ENCODE measurements at regions not wholly inside any gene's neighbourhood (a gene's known extent, or its start where the extent isn't known, plus 50 kb on each side); places are given as distances from the start of the nearest gene placed in this dataset.
"Not testable (repeated sequence)": the region's sequence is repeated elsewhere in the genome, so short reads cannot be mapped to it uniquely, and the experiment has no call there.

DNA sequence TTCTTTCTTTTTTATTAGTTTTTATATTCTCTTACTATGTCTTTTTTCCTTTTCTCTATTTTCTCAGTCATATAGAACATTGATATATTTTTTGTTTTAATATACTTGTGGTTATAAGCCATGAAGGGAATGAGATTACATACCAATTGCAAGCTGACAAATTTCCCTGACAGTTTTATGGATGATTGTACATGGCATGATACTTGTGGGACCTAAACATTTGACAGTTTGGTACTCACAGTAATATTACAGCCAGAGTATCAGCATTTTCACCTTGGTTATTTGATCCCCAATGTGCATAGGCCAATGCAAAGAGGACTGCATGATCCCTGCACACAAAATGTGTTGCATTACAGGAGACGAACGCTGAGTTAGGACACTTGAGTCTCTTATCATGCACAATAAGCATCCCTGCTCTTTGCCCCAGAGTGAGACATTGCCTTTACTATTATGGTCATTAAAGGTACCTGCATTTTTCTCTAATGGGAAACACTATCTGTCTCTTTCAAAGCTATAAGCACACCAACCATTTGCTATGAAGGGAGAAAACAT, 713.4 kb upstream of the PCDH20 start:
- DNase-seq = no peak

DNA sequence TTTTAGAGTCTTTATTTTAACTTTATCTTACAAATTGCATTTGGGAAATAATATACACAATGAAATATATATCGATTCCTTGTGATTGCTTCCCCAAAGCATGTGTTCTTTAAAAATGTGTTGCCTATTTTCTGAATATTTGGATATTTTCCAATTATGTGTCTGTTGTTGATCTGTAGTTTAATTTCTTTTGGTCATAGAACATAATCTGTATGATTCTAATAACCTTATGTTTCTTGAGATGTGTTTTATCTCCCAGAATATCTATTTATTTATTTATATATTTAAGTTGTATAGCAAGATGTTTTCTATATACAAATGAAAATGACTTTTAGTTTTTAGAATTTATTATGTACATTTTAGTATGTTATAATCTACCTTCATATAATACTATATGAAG, 710.8 kb upstream of the PCDH20 start:
- DNase-seq = no peak

DNA sequence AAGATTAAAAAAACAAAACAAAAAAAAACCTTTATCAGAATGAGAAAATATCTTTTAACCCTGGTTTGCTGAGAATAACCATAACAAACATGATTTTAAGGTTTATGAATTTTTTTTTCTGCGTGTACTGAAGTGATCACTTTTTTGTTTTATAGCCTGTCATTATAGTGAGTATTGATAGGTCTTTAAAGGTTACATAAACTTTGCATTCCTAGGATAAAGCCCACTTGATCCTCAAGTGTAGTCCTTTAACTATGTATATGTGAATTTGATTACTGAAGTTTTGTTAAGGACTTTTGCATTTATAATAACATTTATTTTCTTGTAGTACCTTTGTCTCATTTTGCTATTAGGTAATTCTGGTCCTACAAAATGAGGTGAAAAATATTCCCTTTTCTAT, 709.8 kb upstream of the PCDH20 start:
- no peak for DNase-seq

DNA sequence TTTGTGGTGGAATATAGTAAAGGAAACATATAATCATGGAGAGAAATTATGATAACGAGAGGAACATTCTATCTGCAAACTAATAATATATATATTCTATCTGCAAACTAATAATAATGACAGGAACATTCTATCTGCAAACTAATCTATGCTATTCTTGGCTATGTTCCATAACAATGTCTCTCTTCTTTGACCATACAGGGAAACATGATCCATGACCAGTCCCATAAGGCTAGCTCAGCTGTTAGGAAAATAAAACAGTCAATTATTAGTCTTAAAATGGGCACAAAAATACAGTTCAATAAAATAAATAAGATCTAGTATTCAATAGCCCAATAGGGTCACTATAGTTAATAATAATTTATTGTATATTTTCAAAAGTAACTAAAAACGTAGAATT, 707.8 kb upstream of the PCDH20 start:
- no peak for DNase-seq

DNA sequence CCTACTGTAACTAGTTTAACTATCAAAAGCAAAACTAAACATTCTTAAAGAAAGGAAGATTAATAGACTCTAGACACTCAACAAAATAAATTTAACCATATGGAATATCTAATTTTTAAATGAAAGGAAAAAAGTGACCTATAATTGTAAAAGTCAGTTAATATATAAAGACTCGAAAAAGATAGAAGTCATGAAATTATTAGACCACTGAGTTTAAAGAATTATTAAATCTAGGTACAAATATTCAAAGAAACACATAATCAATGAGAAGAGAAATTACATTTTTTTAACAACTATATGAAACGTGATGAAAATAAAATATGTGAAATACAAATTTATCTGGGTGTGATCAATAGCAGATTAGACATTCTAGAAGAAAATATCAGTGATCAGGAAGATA, 706.8 kb upstream of the PCDH20 start:
- no peak for DNase-seq

DNA sequence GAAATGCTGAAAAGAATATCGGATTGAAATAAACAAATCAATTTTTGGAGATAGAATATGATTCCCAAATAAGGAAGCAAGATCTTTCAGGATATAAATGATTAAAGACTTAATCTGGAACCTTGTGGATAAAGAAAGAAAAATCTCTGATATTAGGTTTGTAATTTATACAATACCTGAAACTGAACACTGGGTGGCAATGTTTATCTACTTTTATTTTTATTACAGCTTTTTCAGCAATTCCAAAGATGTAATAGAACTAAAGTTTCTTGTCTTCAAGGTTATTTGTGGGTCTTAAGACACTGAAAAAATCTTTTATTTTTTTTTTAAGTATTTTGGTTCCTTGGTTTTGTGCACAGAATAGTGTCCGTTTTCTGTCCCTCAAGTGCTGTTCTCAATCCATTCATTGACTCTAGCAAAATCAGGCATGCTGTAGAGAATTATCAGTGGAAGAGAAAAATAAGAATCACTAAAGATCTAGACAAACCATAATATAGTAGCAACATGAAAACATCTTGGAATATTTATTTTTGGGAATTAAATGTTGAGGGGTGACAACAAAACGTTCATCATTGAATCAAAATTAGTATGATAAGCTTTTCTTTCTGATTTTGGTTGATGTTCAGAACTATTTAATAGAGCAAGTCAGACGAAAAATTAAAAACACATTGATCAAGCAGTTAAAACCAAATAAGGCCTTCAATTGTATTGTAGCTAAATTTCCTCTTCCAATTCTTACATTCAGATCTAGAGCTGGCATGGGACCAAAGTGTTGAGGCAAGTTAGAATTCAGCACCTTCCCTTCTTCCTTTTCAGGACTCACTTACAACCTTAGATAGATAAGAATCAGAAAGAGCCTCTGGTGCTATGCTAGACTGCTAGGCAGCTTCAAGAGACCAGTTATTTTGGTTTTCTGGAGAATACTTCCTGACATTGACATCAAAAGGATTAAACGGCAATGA, 704.4 kb upstream of the PCDH20 start:
- peak; percentile 33 for DNase-seq

DNA sequence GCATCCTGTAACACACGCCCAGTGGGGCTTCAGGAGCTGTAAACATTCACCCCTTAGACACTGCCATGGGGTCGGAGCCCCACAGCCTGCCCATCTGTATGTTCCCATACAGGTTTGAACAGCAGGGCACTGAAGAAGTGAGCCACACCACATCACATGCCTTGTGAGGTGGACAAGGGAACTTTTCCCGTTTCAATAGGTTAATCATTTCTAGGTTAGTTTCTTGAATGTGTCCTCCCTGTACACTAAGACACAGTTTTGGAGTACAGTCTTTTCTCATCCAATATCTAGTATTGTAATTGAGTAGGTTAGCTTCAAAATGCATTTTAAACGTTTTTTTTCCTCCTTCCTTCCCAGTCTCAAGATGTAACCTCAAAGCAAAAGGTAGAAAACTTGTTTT, 700.2 kb upstream of the PCDH20 start:
- no peak for DNase-seq

DNA sequence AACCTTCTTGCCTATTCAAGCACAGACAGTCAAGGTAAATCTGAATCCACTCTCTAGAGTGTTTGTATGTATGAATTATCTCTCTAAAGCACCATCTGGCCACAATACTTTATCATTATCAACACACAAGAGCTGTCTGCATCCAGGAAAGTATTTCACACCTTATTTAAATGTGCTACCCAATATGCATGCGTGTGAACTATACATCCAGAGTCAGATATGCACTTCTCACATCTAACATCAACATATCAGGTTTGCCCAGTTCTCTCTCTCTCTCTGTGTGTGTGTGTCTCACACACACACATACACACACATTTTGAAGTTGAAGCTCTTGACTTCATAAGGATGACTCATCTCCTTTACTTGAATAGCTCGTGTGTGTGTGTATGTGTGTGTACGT, 697.5 kb upstream of the PCDH20 start:
- no peak for DNase-seq

DNA sequence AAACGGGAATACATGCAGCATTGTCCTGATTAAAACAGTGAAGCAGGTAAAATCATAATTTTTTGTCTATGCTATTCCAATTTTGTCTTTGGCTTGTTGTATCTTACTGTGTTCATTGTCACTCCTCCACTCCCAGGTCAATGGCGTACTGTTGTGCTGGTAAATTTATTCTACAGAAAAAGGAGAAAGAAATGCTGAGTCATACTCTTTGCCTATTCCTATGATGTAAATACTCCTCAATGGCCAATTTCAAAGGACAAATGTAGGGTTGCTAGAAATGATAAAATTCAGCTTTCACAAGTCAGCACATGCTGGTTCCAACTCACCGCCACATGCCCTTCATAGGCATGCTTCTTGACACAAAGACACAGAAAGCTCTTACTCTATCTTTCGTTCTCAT, 694.4 kb upstream of the PCDH20 start:
- no peak for DNase-seq

DNA sequence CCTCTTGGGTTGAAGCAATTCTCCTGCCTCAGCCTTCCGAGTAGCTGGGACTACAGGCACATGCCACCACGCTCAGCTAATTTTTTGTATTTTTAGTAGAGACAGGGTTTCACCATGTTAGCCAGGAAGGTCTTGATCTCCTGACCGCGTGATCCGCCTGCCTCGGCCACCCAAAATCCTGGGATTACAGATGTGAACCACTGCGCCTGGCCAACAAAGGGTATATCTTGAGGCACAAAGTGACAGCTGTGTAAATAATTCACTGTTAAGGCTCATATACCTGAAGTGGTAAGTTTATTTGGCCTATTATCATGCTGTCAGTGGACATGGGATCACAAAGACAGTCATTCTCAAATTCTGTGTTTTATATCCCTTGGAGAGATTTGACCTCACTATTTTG, 688.5 kb upstream of the PCDH20 start:
- not testable (repeated sequence) for DNase-seq

DNA sequence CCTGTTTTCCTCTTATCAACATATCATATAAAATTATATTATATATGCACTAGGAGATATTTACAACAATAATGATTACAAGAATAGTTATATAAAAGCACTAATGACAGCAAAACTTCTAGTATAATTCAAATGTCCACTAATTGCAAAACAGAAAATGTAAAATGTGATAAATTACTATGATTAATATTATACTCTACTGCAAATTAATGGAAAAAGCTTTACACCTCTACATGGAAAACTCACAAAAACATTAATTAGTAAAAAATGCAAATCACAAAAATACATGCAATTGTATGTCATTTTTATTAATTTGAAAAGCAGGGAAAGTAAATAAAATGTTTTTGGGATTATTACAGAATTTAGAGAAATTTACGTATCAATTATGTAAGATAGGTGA, 681.0 kb upstream of the PCDH20 start:
- DNase-seq = no peak

DNA sequence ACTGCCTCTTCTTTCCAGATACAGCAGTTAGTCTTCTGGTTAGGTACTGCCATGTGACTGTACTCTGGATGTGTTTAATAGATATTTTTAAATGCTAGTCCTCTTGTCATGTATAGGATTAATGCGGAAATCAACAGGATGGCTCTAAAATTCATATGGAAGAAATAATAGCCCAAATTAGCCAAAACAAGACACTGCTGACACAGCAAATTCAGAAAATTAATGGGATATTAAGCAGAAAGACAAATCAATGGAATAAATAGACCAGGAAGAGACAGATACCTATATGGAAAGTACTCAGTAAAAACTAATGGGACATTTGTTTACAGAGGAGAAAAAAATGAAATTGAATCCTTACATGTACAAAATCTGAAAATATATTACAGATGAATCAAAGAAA, 679.3 kb upstream of the PCDH20 start:
- no peak for DNase-seq

DNA sequence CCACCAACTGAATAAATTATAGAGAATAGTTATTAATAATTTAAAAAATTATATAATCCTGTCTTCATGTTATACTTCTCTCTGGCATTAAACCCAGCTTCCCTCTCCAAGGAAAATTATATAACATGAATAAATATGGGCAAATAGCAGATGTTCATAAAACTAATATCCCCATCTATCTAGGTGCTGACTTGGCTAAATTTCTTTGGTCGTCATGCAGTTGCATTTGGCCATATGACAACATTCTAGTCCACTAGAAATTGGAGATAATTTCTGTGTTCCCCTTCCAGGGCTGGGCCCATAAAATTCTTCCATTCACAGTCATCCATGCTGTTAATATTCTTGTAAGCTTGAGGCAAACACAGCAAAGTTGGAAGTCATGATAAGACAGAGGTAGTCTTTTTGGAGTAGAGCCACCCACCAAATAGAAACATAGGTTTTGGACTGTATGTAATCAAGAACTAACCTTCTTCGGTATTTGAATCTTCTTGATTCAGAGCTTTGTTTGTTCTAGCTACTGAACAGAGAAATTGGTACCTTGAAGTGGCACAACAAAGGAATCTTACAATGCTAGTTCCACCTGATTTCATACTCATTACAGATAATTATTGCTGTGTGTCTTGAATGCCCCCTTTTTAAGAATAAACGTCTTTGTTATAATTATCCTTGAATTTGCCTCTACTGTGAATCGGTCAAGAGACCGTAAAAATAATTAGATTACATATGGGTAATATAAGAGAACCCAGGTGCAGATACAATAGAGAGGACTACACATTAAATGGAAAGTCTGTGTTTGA, 678.5 kb upstream of the PCDH20 start:
- no peak for DNase-seq

DNA sequence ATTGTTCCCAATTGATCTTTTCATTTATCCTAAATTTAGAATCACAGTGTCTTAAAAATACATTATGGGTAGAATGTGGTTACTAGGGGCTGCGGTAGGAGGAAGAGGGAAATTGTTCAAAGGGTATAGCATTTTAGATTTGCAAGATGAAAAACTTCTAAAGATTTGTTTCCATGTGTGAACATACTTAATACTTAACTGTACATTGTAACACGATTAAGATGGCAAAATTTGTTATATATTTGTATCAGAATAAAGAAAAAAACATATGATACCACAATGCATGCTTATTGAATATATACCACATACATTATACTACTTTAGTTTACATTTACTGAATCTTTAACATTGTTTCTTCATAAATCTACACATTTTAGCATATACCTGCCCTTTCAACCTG, 677.3 kb upstream of the PCDH20 start:
- no peak for DNase-seq

DNA sequence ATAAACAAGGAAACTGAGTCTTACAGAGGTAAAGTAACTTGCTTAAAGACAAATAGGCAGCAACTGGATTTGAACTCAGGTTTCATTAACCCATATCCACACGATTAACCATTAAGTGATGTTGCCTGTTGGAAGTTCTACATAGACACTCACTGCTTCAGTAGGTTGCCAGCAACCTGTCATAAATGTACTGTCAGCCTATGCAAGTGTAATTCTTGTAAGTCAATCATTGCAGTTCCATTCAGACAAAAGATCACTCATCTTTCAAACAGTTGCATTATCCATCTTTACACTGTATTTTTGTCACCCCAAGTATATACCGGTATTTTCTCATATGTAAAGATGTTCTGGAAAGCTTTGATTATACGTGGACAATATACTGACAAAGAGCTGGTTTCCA, 676.9 kb upstream of the PCDH20 start:
- no peak for DNase-seq

DNA sequence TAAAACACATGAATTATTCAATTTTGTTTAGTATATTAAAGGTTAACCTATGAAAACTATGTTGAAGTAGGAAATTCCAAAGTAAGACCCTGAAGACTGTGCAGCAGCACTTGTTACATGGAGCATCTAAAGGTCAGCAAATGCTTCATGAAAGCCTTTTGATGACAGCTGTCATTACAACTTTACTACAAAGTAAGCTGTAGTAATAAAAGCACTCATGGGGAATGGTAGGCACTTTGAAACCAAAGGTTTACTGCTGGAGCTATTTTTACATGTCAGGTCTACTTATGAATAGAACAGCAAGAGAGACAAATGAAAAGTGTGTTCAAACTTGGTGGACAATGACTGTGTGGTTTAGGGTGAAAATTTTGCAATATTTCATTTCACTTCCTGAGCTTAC, 672.5 kb upstream of the PCDH20 start:
- DNase-seq = no peak

DNA sequence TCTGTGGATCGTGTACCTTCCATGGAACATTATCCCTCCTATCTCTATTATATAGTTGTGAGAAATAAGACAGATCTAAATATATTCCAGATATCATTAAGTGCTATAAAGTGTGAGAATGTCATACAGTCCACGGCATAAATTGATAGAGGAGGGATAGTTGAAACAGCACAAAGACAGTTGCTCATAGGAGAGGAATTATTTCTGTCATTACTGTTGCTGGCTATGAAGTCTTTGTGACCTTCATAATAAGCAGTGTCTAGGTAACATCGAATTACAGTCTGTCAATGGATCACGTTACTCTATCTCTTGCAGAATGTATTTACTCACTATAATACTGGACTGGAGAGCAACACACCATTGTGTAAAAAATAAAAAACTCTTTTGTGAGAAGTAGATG, 671.5 kb upstream of the PCDH20 start:
- DNase-seq = no peak

DNA sequence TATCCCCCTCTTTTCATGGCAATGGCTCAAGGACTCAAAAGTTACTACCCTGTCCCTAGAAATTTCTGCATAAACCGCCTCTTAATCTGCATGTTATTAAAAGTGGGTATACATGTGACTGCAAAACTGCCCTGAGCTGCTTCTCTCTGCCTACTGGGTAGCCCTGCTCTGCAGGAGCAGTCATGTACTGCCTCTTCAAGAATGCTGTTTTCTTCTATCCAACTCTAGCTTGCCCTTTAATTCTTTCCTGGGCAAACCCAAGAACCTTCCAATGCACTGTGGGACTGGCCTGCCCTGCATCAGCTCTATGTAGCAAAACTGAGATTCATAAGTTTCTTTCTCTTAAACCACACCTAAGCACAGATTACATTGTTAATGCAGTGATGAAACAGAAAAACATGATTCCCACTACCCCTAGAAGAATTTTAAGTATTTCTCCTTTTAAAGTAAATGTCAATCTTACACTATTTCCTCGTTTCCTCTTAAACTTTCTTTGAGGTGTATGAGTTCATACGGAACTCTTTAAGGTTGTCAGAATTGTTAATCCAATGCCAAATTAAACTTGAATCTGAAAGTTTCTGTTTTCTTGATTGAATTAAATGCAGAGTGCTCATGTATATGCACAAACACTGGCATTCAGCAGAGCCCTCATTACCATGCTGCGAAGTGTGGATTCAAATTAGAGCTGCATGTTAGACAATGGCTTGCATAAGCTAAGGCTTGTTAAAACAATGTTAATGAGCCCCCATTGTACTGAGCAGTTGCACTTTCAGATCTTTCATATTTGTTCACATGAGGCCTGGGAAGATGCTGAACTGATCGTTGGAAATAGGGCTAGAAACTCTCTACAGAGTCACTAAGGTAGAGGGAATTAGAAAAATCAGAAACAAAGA, 669.9 kb upstream of the PCDH20 start:
- no peak for DNase-seq

DNA sequence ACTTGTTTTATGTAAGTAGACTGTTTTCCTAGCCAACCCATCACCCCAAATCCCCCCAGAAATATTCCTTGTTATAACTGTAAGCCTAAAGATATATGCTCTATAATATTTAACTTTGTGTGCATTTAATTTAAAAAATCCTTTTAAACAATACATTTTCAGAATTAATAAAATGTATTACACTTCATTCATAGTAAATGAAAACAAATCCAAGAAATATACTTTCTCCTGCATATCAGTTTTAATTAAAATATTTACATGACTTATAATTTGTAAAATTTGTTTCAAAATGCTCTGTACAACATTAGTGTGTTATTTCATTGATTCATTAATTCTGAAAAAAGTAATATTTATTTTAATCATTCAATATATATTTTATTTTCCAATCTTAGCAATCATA, 669.1 kb upstream of the PCDH20 start:
- no peak for DNase-seq

DNA sequence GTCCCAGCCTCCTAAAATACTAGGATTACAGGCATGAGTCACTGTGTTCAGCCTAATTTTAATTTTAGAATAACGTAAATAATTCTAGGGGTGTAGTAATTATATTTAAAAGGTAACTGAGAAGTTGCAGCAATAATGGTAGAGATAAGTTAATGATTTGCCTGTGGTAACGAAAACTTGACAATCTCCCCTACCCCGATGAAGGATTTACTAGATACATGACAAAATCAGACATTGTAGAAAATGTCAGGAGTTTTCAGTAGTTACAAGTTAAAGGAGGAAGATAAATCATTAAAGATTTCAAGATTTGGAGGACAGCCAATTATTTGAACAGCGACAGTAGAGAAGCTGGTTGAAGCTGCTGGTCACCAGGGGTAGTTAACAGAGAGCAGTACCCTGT, 652.2 kb upstream of the PCDH20 start:
- no peak for DNase-seq

DNA sequence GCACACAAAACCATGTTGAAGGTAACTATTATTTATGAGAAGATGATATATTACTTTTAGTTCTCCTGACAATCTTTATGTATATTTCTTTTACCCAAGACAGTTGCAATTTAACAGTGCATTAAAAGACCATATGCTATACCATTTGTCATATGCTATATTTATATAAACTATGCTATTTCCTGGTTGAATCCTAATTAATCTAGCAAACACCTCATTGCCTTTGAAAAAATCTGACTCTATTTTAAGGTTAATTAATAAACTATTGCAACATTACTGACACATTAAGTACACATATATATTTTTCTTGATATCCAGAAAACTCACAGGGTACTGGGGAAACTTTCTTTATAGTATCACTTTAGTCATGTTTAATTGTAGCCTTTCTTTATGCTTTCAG, 649.4 kb upstream of the PCDH20 start:
- DNase-seq = no peak

DNA sequence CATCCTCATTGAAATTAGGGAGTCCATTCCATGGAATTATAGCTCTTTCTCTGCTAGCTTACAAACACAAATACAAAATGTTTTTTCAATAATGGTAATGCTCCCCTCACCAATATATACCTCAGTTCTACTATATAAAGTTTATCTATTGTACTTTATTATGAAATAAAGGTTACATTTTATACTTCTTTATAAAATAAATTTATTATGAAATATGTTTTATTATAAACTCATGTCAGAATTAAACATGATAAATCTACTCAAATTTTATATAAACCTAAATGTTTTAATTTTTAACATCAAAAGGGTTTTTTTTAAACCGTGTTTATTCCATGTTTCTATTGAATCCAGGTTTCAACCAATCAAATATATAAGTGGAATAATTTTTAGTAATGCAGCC, 646.1 kb upstream of the PCDH20 start:
- DNase-seq = no peak

DNA sequence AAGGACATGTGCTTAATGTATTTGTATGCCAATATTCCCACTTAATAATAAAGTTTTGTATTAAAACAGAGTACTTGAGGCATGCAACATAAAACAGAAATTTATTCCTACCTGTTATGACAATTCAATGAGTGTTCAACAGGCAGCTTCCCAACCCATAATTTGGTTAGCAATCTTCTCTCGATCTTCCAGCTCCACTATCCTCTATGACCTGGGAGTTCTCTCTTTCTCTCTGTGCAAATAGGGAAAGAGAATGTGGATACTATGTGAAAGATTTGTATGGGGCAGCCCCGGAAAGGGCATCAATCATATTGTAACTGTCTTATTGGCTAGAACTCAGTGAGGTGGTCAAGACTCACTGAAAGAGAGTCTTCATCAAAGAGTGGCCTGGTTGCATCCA, 644.9 kb upstream of the PCDH20 start:
- DNase-seq = no peak
